HG02610 (cell line): ENCODE measurements at regions not wholly inside any gene's neighbourhood (a gene's known extent, or its start where the extent isn't known, plus 50 kb on each side); places are given as distances from the start of the nearest gene placed in this dataset.

Experiments used
- ATAC-seq: cut with Tn5 transposase; IDR thresholded peaks from one replicate; pipeline ENCODE4 v1.9.1; 2021; ENCODE audit warnings: mild to moderate bottlenecking, moderate library complexity; ENCODE audit not compliant: unreplicated experiment

GRCh38 chr15:69624155-69624520, 171.5 kb downstream of the RPLP1 start:
- ATAC-seq = no peak

- ATAC-seq = no peak
Observed at GRCh38 chr15:69624816-69625215, 172.2 kb downstream of the RPLP1 start.

- ATAC-seq = no peak
Observed at GRCh38 chr15:69625328-69625727, 172.7 kb downstream of the RPLP1 start.

GRCh38 chr15:69626095-69627066, 173.8 kb downstream of the RPLP1 start:
- ATAC-seq = no peak

GRCh38 chr15:69627548-69628158, 175.0 kb downstream of the RPLP1 start:
- no peak for ATAC-seq

GRCh38 chr15:69628256-69629093, 175.9 kb downstream of the RPLP1 start:
- ATAC-seq = no peak

GRCh38 chr15:69629631-69630161, 177.1 kb downstream of the RPLP1 start:
- ATAC-seq = no peak

- no peak for ATAC-seq
Observed at GRCh38 chr15:69631005-69631404, 178.4 kb downstream of the RPLP1 start.

GRCh38 chr15:69631978-69632377, 179.4 kb downstream of the RPLP1 start:
- no peak for ATAC-seq

GRCh38 chr15:69634860-69635259, 182.2 kb downstream of the RPLP1 start:
- no peak for ATAC-seq

GRCh38 chr15:69636169-69636915, 183.7 kb downstream of the RPLP1 start:
- no peak for ATAC-seq

GRCh38 chr15:69637818-69638217, 185.2 kb downstream of the RPLP1 start:
- ATAC-seq = no peak

- no peak for ATAC-seq
Observed at GRCh38 chr15:69643476-69643875, 190.9 kb downstream of the RPLP1 start.

- no peak for ATAC-seq
Observed at GRCh38 chr15:69643971-69644370, 191.4 kb downstream of the RPLP1 start.

- ATAC-seq = no peak
Observed at GRCh38 chr15:69644876-69645275, 192.3 kb downstream of the RPLP1 start.

- no peak for ATAC-seq
Observed at GRCh38 chr15:69647142-69647513, 194.5 kb downstream of the RPLP1 start.

- ATAC-seq = no peak
Observed at GRCh38 chr15:69648212-69648611, 195.6 kb downstream of the RPLP1 start.

- no peak for ATAC-seq
Observed at GRCh38 chr15:69648775-69649735, 196.4 kb downstream of the RPLP1 start.

GRCh38 chr15:69652293-69652692, 199.7 kb downstream of the RPLP1 start:
- ATAC-seq = no peak
